HEK293 (cell line): ENCODE measurements at regions not wholly inside any gene's neighbourhood (a gene's known extent, or its start where the extent isn't known, plus 50 kb on each side); places are given as distances from the start of the nearest gene placed in this dataset.

ENCODE experiments used
- ATF2 ChIP-seq: fragments of 450-650 bp; formaldehyde crosslinking; IDR thresholded peaks from 2 replicates; pipeline ENCODE4 v1.5.1; 2016; ENCODE audit warnings: missing biosample characterization, missing genetic modification characterization, low read depth
- BCL11B ChIP-seq: fragments of 450-650 bp; formaldehyde crosslinking; IDR thresholded peaks from 2 replicates; pipeline ENCODE4 v1.5.1; 2016; ENCODE audit warnings: low read depth, missing biosample characterization, missing genetic modification characterization
- GLI4 ChIP-seq: fragments of 450-650 bp; formaldehyde crosslinking; IDR thresholded peaks from 2 replicates; pipeline ENCODE4 v1.5.1; 2016; ENCODE audit warnings: missing biosample characterization, missing genetic modification characterization
- GLIS1 ChIP-seq: fragments of 450-650 bp; formaldehyde crosslinking; IDR thresholded peaks from 2 replicates; pipeline ENCODE4 v1.5.1; 2016; ENCODE audit warnings: missing biosample characterization, missing genetic modification characterization
- HIC1 ChIP-seq: fragments of 450-650 bp; formaldehyde crosslinking; IDR thresholded peaks from 2 replicates; pipeline ENCODE4 v1.5.1; 2016; ENCODE audit warnings: missing biosample characterization, missing genetic modification characterization
- HOXA7 ChIP-seq: sonication (generic); formaldehyde crosslinking; IDR thresholded peaks from 2 replicates; pipeline ENCODE4 v1.8.1; 2022; ENCODE audit warnings: missing genetic modification reagents, borderline replicate concordance
- HOXD13 ChIP-seq: sonication (generic); formaldehyde crosslinking; IDR thresholded peaks from 2 replicates; pipeline ENCODE4 v1.8.0; 2022; ENCODE audit warnings: missing genetic modification reagents, borderline replicate concordance
- IKZF3 ChIP-seq: fragments of 450-650 bp; IDR thresholded peaks from 2 replicates; pipeline ENCODE4 v1.5.0; 2018; ENCODE audit warnings: missing biosample characterization, mild to moderate bottlenecking, missing genetic modification characterization, moderate library complexity
- MZF1 ChIP-seq: fragments of 450-650 bp; formaldehyde crosslinking; IDR thresholded peaks from 2 replicates; pipeline ENCODE4 v1.5.1; 2017; ENCODE audit warnings: missing biosample characterization, missing genetic modification characterization, borderline replicate concordance
- WT1 ChIP-seq: fragments of 450-650 bp; formaldehyde crosslinking; IDR thresholded peaks from 2 replicates; pipeline ENCODE4 v1.5.1; 2016; ENCODE audit warnings: missing biosample characterization, missing genetic modification characterization
- ZBTB17 ChIP-seq: fragments of 450-650 bp; formaldehyde crosslinking; IDR thresholded peaks from 2 replicates; pipeline ENCODE4 v1.5.1; 2016; ENCODE audit warnings: missing biosample characterization, missing genetic modification characterization
- ZBTB7A ChIP-seq: fragments of 450-650 bp; formaldehyde crosslinking; IDR thresholded peaks from 2 replicates; pipeline ENCODE4 v1.5.1; 2016; ENCODE audit warnings: low read depth, missing biosample characterization, missing genetic modification characterization
- ZFHX2 ChIP-seq: fragments of 450-650 bp; formaldehyde crosslinking; conservative IDR thresholded peaks from 2 replicates; pipeline ENCODE4 v1.5.1; 2016; ENCODE audit warnings: missing biosample characterization, missing genetic modification characterization
- ZFP69B ChIP-seq: fragments of 450-650 bp; formaldehyde crosslinking; IDR thresholded peaks from 2 replicates; pipeline ENCODE4 v1.5.1; 2016; ENCODE audit warnings: missing biosample characterization, missing genetic modification characterization
- ZNF169 ChIP-seq: fragments of 450-650 bp; formaldehyde crosslinking; IDR thresholded peaks from 2 replicates; pipeline ENCODE4 v1.5.1; 2016; ENCODE audit warnings: missing biosample characterization, missing genetic modification characterization
- ZNF366 ChIP-seq: fragments of 450-650 bp; formaldehyde crosslinking; conservative IDR thresholded peaks from 2 replicates; pipeline ENCODE4 v1.5.1; 2016; ENCODE audit warnings: missing biosample characterization, missing genetic modification characterization
- ZNF596 ChIP-seq: fragments of 450-650 bp; IDR thresholded peaks from 2 replicates; pipeline ENCODE4 v1.5.0; 2018; ENCODE audit warnings: missing biosample characterization, mild to moderate bottlenecking, missing genetic modification characterization, moderate library complexity
- ZNF692 ChIP-seq: fragments of 450-650 bp; formaldehyde crosslinking; IDR thresholded peaks from 2 replicates; pipeline ENCODE4 v1.5.1; 2016; ENCODE audit warnings: missing biosample characterization, missing genetic modification characterization
- ZNF76 ChIP-seq: fragments of 450-650 bp; formaldehyde crosslinking; IDR thresholded peaks from 2 replicates; pipeline ENCODE4; 2016; ENCODE audit warnings: low read depth, missing biosample characterization, missing genetic modification characterization, borderline replicate concordance
- ZNF776 ChIP-seq: fragments of 450-650 bp; formaldehyde crosslinking; IDR thresholded peaks from 2 replicates; pipeline ENCODE4 v1.5.0; 2017; ENCODE audit warnings: missing biosample characterization, missing genetic modification characterization, borderline replicate concordance
- ZSCAN23 ChIP-seq: fragments of 450-650 bp; formaldehyde crosslinking; IDR thresholded peaks from 2 replicates; pipeline ENCODE4 v1.5.1; 2016; ENCODE audit warnings: missing biosample characterization, missing genetic modification characterization
- ZSCAN5A ChIP-seq: fragments of 450-650 bp; formaldehyde crosslinking; IDR thresholded peaks from 2 replicates; pipeline ENCODE4 v1.5.1; 2016; ENCODE audit warnings: missing biosample characterization, missing genetic modification characterization
- ZXDB ChIP-seq: fragments of 450-650 bp; formaldehyde crosslinking; IDR thresholded peaks from 2 replicates; pipeline ENCODE4 v1.5.1; 2016; ENCODE audit warnings: missing biosample characterization, missing genetic modification characterization
- TF ChIP-seq, protein P1 (sequence below): fragments of 450-650 bp; formaldehyde crosslinking; IDR thresholded peaks from 2 replicates; pipeline ENCODE4 v1.5.1; 2017; ENCODE audit warnings: missing biosample characterization, mild to moderate bottlenecking, missing genetic modification characterization, moderate library complexity
- TF ChIP-seq, protein P2 (sequence below): fragments of 450-650 bp; formaldehyde crosslinking; IDR thresholded peaks from 2 replicates; pipeline ENCODE4 v1.5.1; 2017; ENCODE audit warnings: missing biosample characterization, missing genetic modification characterization
- TF ChIP-seq, protein P3 (sequence below): fragments of 450-650 bp; formaldehyde crosslinking; IDR thresholded peaks from 2 replicates; pipeline ENCODE4 v1.5.0; 2017; ENCODE audit warnings: missing biosample characterization, missing genetic modification characterization, borderline replicate concordance
- TF ChIP-seq, protein P4 (sequence below): fragments of 450-650 bp; IDR thresholded peaks from 2 replicates; pipeline ENCODE4 v1.5.1; 2018; ENCODE audit warnings: missing biosample characterization, missing genetic modification characterization

- peak; percentile 91 for TF ChIP-seq ZXDB
- TF ChIP-seq ZNF169 (tag by site-specific recombination), result no peak
- no peak for TF ChIP-seq ZFHX2 (tag by site-specific recombination)
- peak; percentile 68; the same call in 1 of the 2 replicates for TF ChIP-seq ZBTB7A (tag by site-specific recombination)
- peak; percentile 74 for TF ChIP-seq ZBTB17 (tag by site-specific recombination)
- peak; percentile 80 for TF ChIP-seq HOXD13
- TF ChIP-seq GLI4, result no peak
- peak; percentile 91 for TF ChIP-seq ZNF366 (tag by site-specific recombination)
- no peak for TF ChIP-seq ZNF76 (tag by site-specific recombination)
- no peak for TF ChIP-seq ZNF776
- peak; percentile 91 for TF ChIP-seq BCL11B (tag by site-specific recombination)
- TF ChIP-seq, protein P1, sequence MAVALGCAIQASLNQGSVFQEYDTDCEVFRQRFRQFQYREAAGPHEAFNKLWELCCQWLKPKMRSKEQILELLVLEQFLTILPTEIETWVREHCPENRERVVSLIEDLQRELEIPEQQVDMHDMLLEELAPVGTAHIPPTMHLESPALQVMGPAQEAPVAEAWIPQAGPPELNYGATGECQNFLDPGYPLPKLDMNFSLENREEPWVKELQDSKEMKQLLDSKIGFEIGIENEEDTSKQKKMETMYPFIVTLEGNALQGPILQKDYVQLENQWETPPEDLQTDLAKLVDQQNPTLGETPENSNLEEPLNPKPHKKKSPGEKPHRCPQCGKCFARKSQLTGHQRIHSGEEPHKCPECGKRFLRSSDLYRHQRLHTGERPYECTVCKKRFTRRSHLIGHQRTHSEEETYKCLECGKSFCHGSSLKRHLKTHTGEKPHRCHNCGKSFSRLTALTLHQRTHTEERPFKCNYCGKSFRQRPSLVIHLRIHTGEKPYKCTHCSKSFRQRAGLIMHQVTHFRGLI (tag by site-specific recombination), result 0 out of 2 replicates have a peak, but pooled peaks have one; percentile 28
- peak; percentile 63; the same call in 1 of the 2 replicates for TF ChIP-seq ZSCAN23 (tag by site-specific recombination)
- TF ChIP-seq, protein P2, sequence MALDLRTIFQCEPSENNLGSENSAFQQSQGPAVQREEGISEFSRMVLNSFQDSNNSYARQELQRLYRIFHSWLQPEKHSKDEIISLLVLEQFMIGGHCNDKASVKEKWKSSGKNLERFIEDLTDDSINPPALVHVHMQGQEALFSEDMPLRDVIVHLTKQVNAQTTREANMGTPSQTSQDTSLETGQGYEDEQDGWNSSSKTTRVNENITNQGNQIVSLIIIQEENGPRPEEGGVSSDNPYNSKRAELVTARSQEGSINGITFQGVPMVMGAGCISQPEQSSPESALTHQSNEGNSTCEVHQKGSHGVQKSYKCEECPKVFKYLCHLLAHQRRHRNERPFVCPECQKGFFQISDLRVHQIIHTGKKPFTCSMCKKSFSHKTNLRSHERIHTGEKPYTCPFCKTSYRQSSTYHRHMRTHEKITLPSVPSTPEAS (tag by site-specific recombination), result 0 out of 2 replicates have a peak, but pooled peaks have one; percentile 34
- TF ChIP-seq, protein P3, sequence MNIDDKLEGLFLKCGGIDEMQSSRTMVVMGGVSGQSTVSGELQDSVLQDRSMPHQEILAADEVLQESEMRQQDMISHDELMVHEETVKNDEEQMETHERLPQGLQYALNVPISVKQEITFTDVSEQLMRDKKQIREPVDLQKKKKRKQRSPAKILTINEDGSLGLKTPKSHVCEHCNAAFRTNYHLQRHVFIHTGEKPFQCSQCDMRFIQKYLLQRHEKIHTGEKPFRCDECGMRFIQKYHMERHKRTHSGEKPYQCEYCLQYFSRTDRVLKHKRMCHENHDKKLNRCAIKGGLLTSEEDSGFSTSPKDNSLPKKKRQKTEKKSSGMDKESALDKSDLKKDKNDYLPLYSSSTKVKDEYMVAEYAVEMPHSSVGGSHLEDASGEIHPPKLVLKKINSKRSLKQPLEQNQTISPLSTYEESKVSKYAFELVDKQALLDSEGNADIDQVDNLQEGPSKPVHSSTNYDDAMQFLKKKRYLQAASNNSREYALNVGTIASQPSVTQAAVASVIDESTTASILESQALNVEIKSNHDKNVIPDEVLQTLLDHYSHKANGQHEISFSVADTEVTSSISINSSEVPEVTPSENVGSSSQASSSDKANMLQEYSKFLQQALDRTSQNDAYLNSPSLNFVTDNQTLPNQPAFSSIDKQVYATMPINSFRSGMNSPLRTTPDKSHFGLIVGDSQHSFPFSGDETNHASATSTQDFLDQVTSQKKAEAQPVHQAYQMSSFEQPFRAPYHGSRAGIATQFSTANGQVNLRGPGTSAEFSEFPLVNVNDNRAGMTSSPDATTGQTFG, result 0 out of 2 replicates have a peak, but pooled peaks have one; percentile 29
- TF ChIP-seq IKZF3 (tag by site-specific recombination), result peak; percentile 93
- TF ChIP-seq, protein P4, sequence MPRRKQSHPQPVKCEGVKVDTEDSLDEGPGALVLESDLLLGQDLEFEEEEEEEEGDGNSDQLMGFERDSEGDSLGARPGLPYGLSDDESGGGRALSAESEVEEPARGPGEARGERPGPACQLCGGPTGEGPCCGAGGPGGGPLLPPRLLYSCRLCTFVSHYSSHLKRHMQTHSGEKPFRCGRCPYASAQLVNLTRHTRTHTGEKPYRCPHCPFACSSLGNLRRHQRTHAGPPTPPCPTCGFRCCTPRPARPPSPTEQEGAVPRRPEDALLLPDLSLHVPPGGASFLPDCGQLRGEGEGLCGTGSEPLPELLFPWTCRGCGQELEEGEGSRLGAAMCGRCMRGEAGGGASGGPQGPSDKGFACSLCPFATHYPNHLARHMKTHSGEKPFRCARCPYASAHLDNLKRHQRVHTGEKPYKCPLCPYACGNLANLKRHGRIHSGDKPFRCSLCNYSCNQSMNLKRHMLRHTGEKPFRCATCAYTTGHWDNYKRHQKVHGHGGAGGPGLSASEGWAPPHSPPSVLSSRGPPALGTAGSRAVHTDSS, result no peak
- no peak for TF ChIP-seq GLIS1 (tag by site-specific recombination)
- no peak for TF ChIP-seq ATF2 (tag by site-specific recombination)
- TF ChIP-seq HOXA7, result no peak
- peak; percentile 57; the same call in 1 of the 2 replicates for TF ChIP-seq ZFP69B (tag by site-specific recombination)
- peak; percentile 88 for TF ChIP-seq ZNF596 (tag by site-specific recombination)
- TF ChIP-seq ZSCAN5A (tag by site-specific recombination), result no peak
- peak; percentile 76 for TF ChIP-seq HIC1 (tag by site-specific recombination)
- peak; percentile 64; the same call in 1 of the 2 replicates for TF ChIP-seq MZF1 (tag by site-specific recombination)
- 0 out of 2 replicates have a peak, but pooled peaks have one; percentile 41 for TF ChIP-seq ZNF692 (tag by site-specific recombination)
- TF ChIP-seq WT1 (tag by site-specific recombination), result peak; percentile 74
These were observed 488.5 kb upstream of the SOX9 start (continued) for GRCh38 chr17:71632328-71632727.
